ENCODE measurements at regions not wholly inside any gene's neighbourhood (a gene's known extent, or its start where the extent isn't known, plus 50 kb on each side); places are given as distances from the start of the nearest gene placed in this dataset.

GRCh38 chr3:29212789-29213433 is 68.0 kb upstream of the RBMS3 start:
- TF ChIP-seq CTCF (IDR thresholded peaks at IDR 0.05): no peak
- no peak for TF ChIP-seq POLR2AphosphoS5 (IDR thresholded peaks at IDR 0.05)
- no peak for TF ChIP-seq POLR2A (IDR thresholded peaks at IDR 0.05)
- TF ChIP-seq EP300 (IDR thresholded peaks at IDR 0.05): no peak
